CD4-positive, alpha-beta T cell (primary cell): ENCODE measurements at regions not wholly inside any gene's neighbourhood (a gene's known extent, or its start where the extent isn't known, plus 50 kb on each side); places are given as distances from the start of the nearest gene placed in this dataset.

Source experiments
- ATAC-seq: fragments of 200-7000 bp; cut with Tn5 transposase; one replicate; pipeline ENCODE4 v1.10.0; 2022; ENCODE audit warnings: mild to moderate bottlenecking; ENCODE audit not compliant: poor library complexity
- CTCF ChIA-PET: fragments of 350-600 bp; sonication (Branson Sonifier 250); formaldehyde crosslinking; loops from one replicate; lab custom pipeline; 2021; ENCODE audit warnings: antibody characterized with exemption, inconsistent platforms; lab: Charles Lee
- POLR2A ChIA-PET: fragments of 350-600 bp; sonication (Branson Sonifier 250); formaldehyde crosslinking; loops from one replicate; lab custom pipeline; 2021; ENCODE audit warnings: antibody characterized with exemption, inconsistent platforms; lab: Charles Lee
- DNase-seq, 14 experiments: peaks; one replicate each; pipeline ENCODE4 v3.0.0-alpha.2; 2013 to 2020; ENCODE audit warnings: mixed read lengths in 2 of 14
- H3K27ac ChIP-seq, 2 donors: one replicate each; pipeline versions ENCODE4 v1.5.1 to v1.7.0; 2013; ENCODE audit warnings: low read length in 2 of 2, low read depth in 1 of 2, mild to moderate bottlenecking in 1 of 2
- H3K27me3 ChIP-seq, 2 experiments: 1 replicate in 1 of 2; 2 replicates in 1 of 2; pipeline versions ENCODE4 v1.6.1 to v1.7.0; 2013; ENCODE audit warnings: low read length in 2 of 2, control low read depth in 1 of 2, mild to moderate bottlenecking in 1 of 2, moderate library complexity in 1 of 2; ENCODE audit not compliant: insufficient read depth in 2 of 2, control insufficient read depth in 1 of 2
- H3K36me3 ChIP-seq: one replicate; pipeline ENCODE4 v1.6.1; 2013; ENCODE audit warnings: low read length, control low read depth; ENCODE audit not compliant: insufficient read depth
- H3K4me1 ChIP-seq: one replicate; pipeline ENCODE4 v1.6.1; 2013; ENCODE audit warnings: low read length, control low read depth; ENCODE audit not compliant: insufficient read depth
- H3K4me3 ChIP-seq: one replicate; pipeline ENCODE4 v1.5.1; 2013; ENCODE audit warnings: mild to moderate bottlenecking, low read length, moderate library complexity
- H3K9me3 ChIP-seq, 2 experiments: 1 replicate in 1 of 2; 2 replicates in 1 of 2; pipeline versions ENCODE4 v1.6.1 to v1.7.0; 2013; ENCODE audit warnings: low read length in 2 of 2, mild to moderate bottlenecking in 2 of 2, control low read depth in 1 of 2, moderate library complexity in 1 of 2; ENCODE audit not compliant: control insufficient read depth in 1 of 2, insufficient read depth in 1 of 2
- H3K27ac Mint-ChIP-seq: one replicate; pipeline ENCODE4 v1.8.0; 2020; ENCODE audit warnings: mixed read lengths
- H3K27me3 Mint-ChIP-seq: one replicate; pipeline ENCODE4 v1.8.0; 2021; ENCODE audit warnings: mixed read lengths
- H3K36me3 Mint-ChIP-seq: one replicate; pipeline ENCODE4 v1.8.0; 2021; ENCODE audit warnings: low read depth, mixed read lengths
- H3K4me1 Mint-ChIP-seq: one replicate; pipeline ENCODE4 v1.8.0; 2021; ENCODE audit warnings: low read depth, mixed read lengths
- H3K4me3 Mint-ChIP-seq: one replicate; pipeline ENCODE4 v1.8.0; 2020; ENCODE audit warnings: mild to moderate bottlenecking, mixed read lengths
- H3K9me3 Mint-ChIP-seq: one replicate; pipeline ENCODE4 v1.8.0; 2020; ENCODE audit warnings: mixed read lengths
- CTCF ChIP-seq: fragments of 200-600 bp; IDR thresholded peaks from one replicate; pipeline ENCODE4 v1.8.0; 2022; ENCODE audit warnings: antibody characterized with exemption, mild to moderate bottlenecking
- intact Hi-C, 2 experiments: fragments of 100-400 bp; cut with DNase I in 1 of 2; cut with micrococcal nuclease in 1 of 2; formaldehyde crosslinking; loops; one replicate each; pipeline versions ENCODE4 v1.15.1 to v1.9.0; 2023 to 2025; cut with DNase I, micrococcal nuclease

- Mint-ChIP-seq H3K27me3 (peaks cover 6% of the 10 kb centered on the region), H3K9me3 (no peaks in the 10 kb centered on the region), H3K36me3 (no peaks in the 10 kb centered on the region), H3K27ac (no peak overlapping the region), H3K4me3 (no peak overlapping the region), H3K4me1 (no peaks in the 10 kb centered on the region)
- ChIA-PET POLR2A (no interaction called here), CTCF (no interaction called here)
- Histone ChIP-seq H3K27me3 (no peaks in the 10 kb centered on the region), H3K4me3 (no peak overlapping the region), H3K9me3 (no peaks in the 10 kb centered on the region), H3K36me3 (no peaks in the 10 kb centered on the region), H3K4me1 (no peaks in the 10 kb centered on the region), H3K27ac (no peak overlapping the region)
- DNase-seq (no peak), ATAC-seq (no peak)
- TF ChIP-seq CTCF = no peak
- intact Hi-C loops = no loop called here
These were observed 129.2 kb downstream of the FAM43A start for GRCh38 chr3:194814878-194815357.

- Mint-ChIP-seq H3K4me1 (no peaks in the 10 kb centered on the region), H3K4me3 (no peak overlapping the region), H3K36me3 (no peaks in the 10 kb centered on the region), H3K27ac (no peak overlapping the region), H3K27me3 (no peaks in the 10 kb centered on the region), H3K9me3 (no peaks in the 10 kb centered on the region)
- CTCF ChIA-PET = no interaction called here
- DNase-seq (no peak), ATAC-seq (no peak)
- H3K9me3 ChIP-seq = no peaks in the 10 kb centered on the region
- no peaks in the 10 kb centered on the region for H3K27me3 ChIP-seq
- no peak for TF ChIP-seq CTCF
- H3K4me3 ChIP-seq = no peak overlapping the region
- intact Hi-C loops = no loop called here
- no peak overlapping the region for H3K27ac ChIP-seq
- H3K36me3 ChIP-seq = no peaks in the 10 kb centered on the region
- H3K4me1 ChIP-seq = no peaks in the 10 kb centered on the region
- POLR2A ChIA-PET = no interaction called here
These were observed 131.3 kb downstream of the FAM43A start for GRCh38 chr3:194816748-194817591.

- POLR2A ChIA-PET = no interaction called here
- no peak overlapping the region for H3K4me3 ChIP-seq
These were observed 131.9 kb downstream of the FAM43A start for GRCh38 chr3:194817592-194817930.

More at GRCh38 chr3:194817592-194817930, 131.9 kb downstream of the FAM43A start:
- Mint-ChIP-seq H3K9me3 (no peaks in the 10 kb centered on the region), H3K27ac (no peak overlapping the region), H3K27me3 (no peaks in the 10 kb centered on the region), H3K4me3 (no peak overlapping the region), H3K36me3 (no peaks in the 10 kb centered on the region), H3K4me1 (no peaks in the 10 kb centered on the region)
- H3K4me1 ChIP-seq = no peaks in the 10 kb centered on the region
- H3K27ac ChIP-seq = no peak overlapping the region
- H3K9me3 ChIP-seq = no peaks in the 10 kb centered on the region
- CTCF ChIA-PET = no interaction called here
- H3K27me3 ChIP-seq = no peaks in the 10 kb centered on the region
- no peaks in the 10 kb centered on the region for H3K36me3 ChIP-seq
- intact Hi-C loops = no loop called here
- DNase-seq = no peak
- ATAC-seq = no peak
- TF ChIP-seq CTCF = no peak
